ENCODE measurements at regions not wholly inside any gene's neighbourhood (a gene's known extent, or its start where the extent isn't known, plus 50 kb on each side); places are given as distances from the start of the nearest gene placed in this dataset.

GRCh38 chr3:24589931-24590880 lies 95.6 kb upstream of the THRB start:
- TF ChIP-seq CTCF (IDR thresholded peaks at IDR 0.05) = no peak
- Mint-ChIP-seq H3K4me3 (ENCODE audit: unreplicated experiment) (no peak overlapping the region), H3K36me3 (ENCODE audit: unreplicated experiment) (no peaks in the 10 kb centered on the region), H3K27me3 (ENCODE audit: unreplicated experiment) (peaks cover 8% of the 10 kb centered on the region), H3K27ac (ENCODE audit: unreplicated experiment) (no peak overlapping the region), H3K9me3 (ENCODE audit: unreplicated experiment) (no peaks in the 10 kb centered on the region), H3K4me1 (ENCODE audit: unreplicated experiment) (peaks cover 16% of the 10 kb centered on the region)
- no peak for DNase-seq (ENCODE audit: extremely low spot score, unreplicated experiment)

DNA sequence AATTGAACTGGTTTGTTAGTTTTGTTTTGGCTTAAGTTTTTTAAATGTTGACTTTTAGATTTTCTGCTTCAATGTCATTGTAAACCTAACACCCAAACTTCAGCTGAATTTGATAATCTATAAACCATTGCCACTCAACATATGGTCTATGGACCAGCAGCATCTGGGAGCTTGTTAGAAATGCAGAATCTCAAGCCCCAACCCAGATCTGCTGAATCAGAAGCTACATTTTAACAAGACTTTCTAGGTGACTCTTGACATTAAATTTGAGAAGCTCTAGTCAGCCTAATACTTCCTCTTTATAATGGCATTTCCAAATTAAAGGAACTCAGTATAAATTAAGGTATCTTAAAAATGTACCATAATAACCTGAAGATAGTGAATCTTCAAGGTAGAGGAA lies 96.5 kb upstream of the THRB start:
- no peak for TF ChIP-seq CTCF (IDR thresholded peaks at IDR 0.05)
- Mint-ChIP-seq H3K9me3 (ENCODE audit: unreplicated experiment) (no peaks in the 10 kb centered on the region), H3K4me3 (ENCODE audit: unreplicated experiment) (no peak overlapping the region), H3K36me3 (ENCODE audit: unreplicated experiment) (no peaks in the 10 kb centered on the region), H3K4me1 (ENCODE audit: unreplicated experiment) (peaks cover 16% of the 10 kb centered on the region), H3K27ac (ENCODE audit: unreplicated experiment) (no peak overlapping the region), H3K27me3 (ENCODE audit: unreplicated experiment) (peaks cover 5% of the 10 kb centered on the region)
- DNase-seq (ENCODE audit: extremely low spot score, unreplicated experiment) = no peak

GRCh38 chr3:24591661-24592555 lies 97.3 kb upstream of the THRB start:
- Mint-ChIP-seq H3K27me3 (ENCODE audit: unreplicated experiment) (peaks cover 3% of the 10 kb centered on the region), H3K4me1 (ENCODE audit: unreplicated experiment) (peaks cover 16% of the 10 kb centered on the region), H3K27ac (ENCODE audit: unreplicated experiment) (no peak overlapping the region), H3K9me3 (ENCODE audit: unreplicated experiment) (no peaks in the 10 kb centered on the region), H3K4me3 (ENCODE audit: unreplicated experiment) (no peak overlapping the region), H3K36me3 (ENCODE audit: unreplicated experiment) (no peaks in the 10 kb centered on the region)
- no peak for DNase-seq (ENCODE audit: extremely low spot score, unreplicated experiment)
- no peak for TF ChIP-seq CTCF (IDR thresholded peaks at IDR 0.05)

GRCh38 chr3:24594161-24594560 lies 99.5 kb upstream of the THRB start:
- no peaks in the 10 kb centered on the region for H3K36me3 Mint-ChIP-seq (ENCODE audit: unreplicated experiment)
- no peaks in the 10 kb centered on the region for H3K27me3 Mint-ChIP-seq (ENCODE audit: unreplicated experiment)
- H3K9me3 Mint-ChIP-seq (ENCODE audit: unreplicated experiment) = no peaks in the 10 kb centered on the region
- no peak overlapping the region for H3K4me3 Mint-ChIP-seq (ENCODE audit: unreplicated experiment)
- no peak for DNase-seq (ENCODE audit: extremely low spot score, unreplicated experiment)
- H3K27ac Mint-ChIP-seq (ENCODE audit: unreplicated experiment) = no peak overlapping the region
- TF ChIP-seq CTCF (IDR thresholded peaks at IDR 0.05) = no peak
- peaks cover 15% of the 10 kb centered on the region for H3K4me1 Mint-ChIP-seq (ENCODE audit: unreplicated experiment)

DNA sequence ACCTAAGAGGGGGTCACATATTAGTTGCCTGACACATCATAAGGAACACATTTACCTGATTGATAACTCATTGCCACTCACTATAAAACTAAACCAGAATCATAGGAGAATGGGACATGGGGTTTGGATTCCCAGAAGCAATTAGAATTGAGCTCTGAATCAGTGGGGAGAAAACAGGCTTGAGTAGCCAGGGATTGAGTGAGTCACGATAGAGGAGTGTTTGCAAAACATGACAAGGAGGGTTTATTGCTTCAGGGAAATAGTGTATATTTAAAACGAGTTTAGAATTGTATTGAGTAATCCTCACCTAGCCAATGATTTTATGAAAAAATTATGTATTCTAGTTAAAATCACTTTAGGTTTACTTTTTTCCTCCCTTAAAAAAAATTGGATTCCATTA lies 101.1 kb upstream of the THRB start:
- TF ChIP-seq CTCF (IDR thresholded peaks at IDR 0.05) = no peak
- Mint-ChIP-seq H3K4me3 (ENCODE audit: unreplicated experiment) (no peak overlapping the region), H3K36me3 (ENCODE audit: unreplicated experiment) (no peaks in the 10 kb centered on the region), H3K4me1 (ENCODE audit: unreplicated experiment) (peaks cover 10% of the 10 kb centered on the region), H3K27ac (ENCODE audit: unreplicated experiment) (no peak overlapping the region), H3K27me3 (ENCODE audit: unreplicated experiment) (no peaks in the 10 kb centered on the region), H3K9me3 (ENCODE audit: unreplicated experiment) (no peaks in the 10 kb centered on the region)
- DNase-seq (ENCODE audit: extremely low spot score, unreplicated experiment) = no peak

All from osteocyte (in vitro differentiated cells).